GM10266 (cell line): ENCODE measurements at regions not wholly inside any gene's neighbourhood (a gene's known extent, or its start where the extent isn't known, plus 50 kb on each side); places are given as distances from the start of the nearest gene placed in this dataset.

ENCODE experiments used
- DNase-seq: peaks from one replicate; pipeline ENCODE4 v3.0.0; 2012; ENCODE audit errors: extremely low spot score
- TF ChIP-seq, protein P1 (sequence below): IDR thresholded peaks from 2 replicates; pipeline ENCODE4 v1.5.1; 2012; ENCODE audit warnings: mild to moderate bottlenecking, low read depth; ENCODE audit not compliant: control insufficient read depth, insufficient read depth; ENCODE audit errors: missing control alignments

DNA sequence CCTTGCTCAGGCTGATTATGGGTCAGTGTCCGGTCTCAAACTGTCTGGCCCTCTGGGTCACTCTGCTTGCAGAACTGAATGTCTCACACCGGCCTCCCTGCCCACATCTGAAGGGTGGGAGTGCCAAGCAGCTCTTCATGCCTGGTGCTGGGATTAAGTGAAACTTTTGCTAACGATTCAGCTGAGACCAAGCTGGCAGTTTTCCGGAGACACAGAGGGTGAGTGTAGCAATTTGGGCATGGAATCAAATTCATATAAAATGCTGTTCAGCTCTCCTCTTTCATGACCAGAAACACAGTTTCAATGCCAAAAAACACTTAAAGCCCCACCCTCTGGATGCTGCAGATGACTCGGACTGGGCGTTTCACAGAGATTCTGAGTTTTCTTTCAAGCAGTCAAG is 207.5 kb downstream of the NXNL2 start:
- no peak for DNase-seq
- TF ChIP-seq, protein P1, sequence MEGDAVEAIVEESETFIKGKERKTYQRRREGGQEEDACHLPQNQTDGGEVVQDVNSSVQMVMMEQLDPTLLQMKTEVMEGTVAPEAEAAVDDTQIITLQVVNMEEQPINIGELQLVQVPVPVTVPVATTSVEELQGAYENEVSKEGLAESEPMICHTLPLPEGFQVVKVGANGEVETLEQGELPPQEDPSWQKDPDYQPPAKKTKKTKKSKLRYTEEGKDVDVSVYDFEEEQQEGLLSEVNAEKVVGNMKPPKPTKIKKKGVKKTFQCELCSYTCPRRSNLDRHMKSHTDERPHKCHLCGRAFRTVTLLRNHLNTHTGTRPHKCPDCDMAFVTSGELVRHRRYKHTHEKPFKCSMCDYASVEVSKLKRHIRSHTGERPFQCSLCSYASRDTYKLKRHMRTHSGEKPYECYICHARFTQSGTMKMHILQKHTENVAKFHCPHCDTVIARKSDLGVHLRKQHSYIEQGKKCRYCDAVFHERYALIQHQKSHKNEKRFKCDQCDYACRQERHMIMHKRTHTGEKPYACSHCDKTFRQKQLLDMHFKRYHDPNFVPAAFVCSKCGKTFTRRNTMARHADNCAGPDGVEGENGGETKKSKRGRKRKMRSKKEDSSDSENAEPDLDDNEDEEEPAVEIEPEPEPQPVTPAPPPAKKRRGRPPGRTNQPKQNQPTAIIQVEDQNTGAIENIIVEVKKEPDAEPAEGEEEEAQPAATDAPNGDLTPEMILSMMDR = no peak

DNA sequence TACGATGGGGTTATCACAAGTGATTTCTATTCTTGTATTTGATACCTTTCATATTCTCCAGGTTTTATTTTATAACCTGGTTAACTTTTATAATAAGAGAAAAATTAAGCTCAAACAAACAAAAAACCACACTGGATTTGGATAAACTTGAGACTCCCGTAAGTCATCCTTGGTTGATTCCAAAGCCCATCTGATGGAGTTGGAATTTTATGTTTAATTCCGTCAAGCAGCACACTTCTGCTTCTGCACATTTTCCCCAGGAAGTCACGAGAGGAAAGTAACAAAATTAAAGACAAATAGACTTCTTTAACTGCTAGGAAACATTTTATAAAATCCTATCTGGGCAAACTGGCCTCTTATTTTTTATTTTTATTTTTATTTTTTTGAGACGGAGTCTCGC is 207.9 kb downstream of the NXNL2 start:
- TF ChIP-seq, protein P1 = no peak
- no peak for DNase-seq

DNA sequence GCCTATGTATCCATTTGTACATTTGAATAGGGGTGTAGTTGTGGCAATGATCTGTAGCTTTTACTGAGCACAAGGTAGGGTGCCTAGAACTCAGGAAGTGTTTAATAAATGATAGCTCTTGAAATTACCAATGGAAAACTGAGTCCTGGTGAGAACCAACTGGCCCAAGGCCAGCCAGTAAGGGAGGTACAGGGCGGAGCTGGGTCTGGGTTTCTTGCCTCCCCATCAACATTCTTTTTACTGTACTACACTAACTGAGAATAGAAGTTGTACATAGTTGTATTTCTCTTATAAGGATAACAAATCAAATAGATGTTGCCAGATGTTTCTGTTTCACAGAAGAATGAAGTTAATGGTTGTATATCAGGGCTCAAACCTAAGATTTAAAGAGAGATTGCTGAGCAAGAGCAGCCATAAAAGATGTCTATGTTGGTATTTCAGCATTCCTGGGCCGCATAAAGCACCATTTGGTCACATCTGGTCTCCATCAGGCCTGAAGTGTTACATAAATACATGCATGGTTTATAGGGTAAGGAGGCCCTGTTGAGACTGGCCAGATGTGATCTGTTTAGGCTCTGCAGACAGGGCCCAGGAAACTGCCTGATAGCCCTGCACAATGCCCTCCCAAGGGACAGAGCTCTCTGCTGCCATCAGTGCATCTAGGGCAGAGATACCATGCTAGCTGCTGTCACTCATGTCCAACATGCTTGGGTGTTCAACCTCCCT is 210.5 kb downstream of the NXNL2 start:
- DNase-seq = no peak
- TF ChIP-seq, protein P1 = no peak

DNA sequence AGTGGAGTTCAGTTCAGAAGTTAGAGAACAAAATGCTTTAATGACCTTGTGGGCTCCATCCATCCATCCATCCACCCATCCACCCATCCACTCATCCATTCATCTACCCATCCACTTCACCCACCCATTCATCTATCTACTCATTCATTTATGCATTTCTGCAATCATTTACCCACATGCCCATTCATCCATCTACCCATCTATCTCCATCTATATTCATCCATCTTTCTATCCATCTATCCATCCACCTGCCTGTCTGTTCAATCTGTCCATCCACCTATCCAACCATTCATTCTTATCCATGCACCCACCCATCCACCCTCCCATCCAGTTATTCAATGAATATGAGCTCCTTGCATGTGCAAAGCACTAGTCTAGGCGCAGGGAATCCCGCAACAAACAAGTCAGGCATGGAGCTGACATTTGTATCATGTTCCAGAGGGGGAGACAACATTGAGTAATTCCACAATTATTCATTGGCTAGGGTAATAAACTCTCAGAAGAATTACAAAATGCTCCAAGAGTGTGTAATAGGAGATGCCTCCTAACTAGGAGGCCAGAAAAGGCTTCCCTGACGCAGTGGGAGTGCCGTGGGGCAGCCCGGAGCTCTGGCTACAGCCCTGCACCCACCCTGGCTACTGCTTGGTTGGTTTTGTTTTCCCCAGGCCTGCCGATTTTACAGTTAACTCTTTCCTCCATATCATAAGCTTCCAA is 211.2 kb downstream of the NXNL2 start:
- TF ChIP-seq, protein P1 = no peak

DNA sequence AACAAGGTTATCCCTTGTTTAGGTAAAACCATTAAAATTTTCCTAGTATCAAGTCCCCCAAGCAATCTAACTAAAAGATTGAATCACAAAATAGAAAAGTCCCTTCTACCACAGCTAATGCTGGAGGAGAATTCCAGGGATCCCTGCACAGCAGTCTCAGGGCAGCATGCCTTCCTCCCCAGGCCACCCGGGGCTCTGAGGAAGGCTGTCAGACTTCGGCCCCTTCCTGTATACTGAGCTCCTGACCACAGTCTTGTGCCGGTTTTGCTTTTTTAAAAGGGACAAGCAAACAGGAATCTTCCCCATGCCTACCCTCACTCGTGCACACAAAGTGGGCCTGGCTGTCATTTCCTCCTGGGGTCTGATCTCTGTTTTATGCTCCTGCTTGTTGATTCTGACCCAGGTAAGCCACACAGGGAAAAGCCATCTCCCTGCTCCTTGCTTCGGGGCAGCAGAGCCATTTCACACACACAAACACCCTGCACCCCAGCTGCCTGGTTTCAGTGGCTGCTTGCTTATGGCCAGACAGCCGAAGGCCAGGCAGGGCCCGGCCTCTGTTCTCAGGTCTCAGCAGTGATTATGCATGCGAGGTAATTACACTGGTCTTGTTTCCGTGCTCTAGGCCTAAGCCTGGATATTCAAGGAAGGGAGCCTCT is 211.9 kb downstream of the NXNL2 start:
- TF ChIP-seq, protein P1 = no peak
- DNase-seq = no peak

More for the DNA sequence above, 211.2 kb downstream of the NXNL2 start:
- no peak for DNase-seq

DNA sequence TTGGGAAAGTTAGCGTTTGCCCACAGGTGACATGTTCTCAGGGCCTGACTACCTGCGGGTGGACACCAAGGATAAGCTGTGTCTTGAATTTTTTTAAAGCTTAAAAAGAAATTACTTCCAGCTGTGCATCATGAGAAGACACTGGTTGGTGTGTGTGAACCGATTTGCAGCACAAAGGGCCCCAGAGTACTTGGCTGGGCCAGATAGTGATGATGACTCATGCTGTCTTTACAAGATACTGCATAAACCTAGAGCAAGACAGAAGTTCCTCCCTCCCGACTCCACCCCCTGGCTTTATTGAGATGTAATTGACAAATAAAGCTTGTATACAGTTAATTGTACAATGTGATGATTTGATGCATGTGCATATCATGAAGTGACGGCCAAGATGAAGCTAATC is 212.8 kb downstream of the NXNL2 start:
- no peak for DNase-seq
- TF ChIP-seq, protein P1 = no peak
